ENCODE measurements at regions not wholly inside any gene's neighbourhood (a gene's known extent, or its start where the extent isn't known, plus 50 kb on each side); places are given as distances from the start of the nearest gene placed in this dataset.
A peak's percentile ranks its signal among the peaks of the same experiment; 100 is the strongest.

- Histone ChIP-seq H3K27me3 (ENCODE audit: low read depth, low read length) (no peaks in the 10 kb centered on the region), H3K4me2 (ENCODE audit: low read length) (no peak overlapping the region), H3K4me3 (ENCODE audit: low read length) (no peak overlapping the region), H3K9me3 (ENCODE audit: insufficient read depth, low read length) (no peaks in the 10 kb centered on the region), H3K36me3 (replicated peaks; ENCODE audit: low read depth, low read length) (no peaks in the 10 kb centered on the region), H3K4me1 (ENCODE audit: low read length) (peaks cover 5% of the 10 kb centered on the region), H3K27ac (ENCODE audit: low read length) (no peak overlapping the region), H2AFZ (ENCODE audit: low read depth, low read length) (no peak overlapping the region), H3K9ac (ENCODE audit: low read length) (no peak overlapping the region), H3K79me2 (ENCODE audit: low read length) (no peaks in the 10 kb centered on the region), H4K20me1 (ENCODE audit: insufficient read depth, low read length) (no peaks in the 10 kb centered on the region)
- TF ChIP-seq CTCF (IDR thresholded peaks at IDR 0.05; ENCODE audit: low read depth, low read length), result no peak
- TF ChIP-seq EZH2phosphoT487 (IDR thresholded peaks at IDR 0.05; ENCODE audit: low read depth), result no peak
Observed at GRCh38 chr5:106476630-106477029, 1194.1 kb downstream of the EFNA5 start.

GRCh38 chr5:106474066-106474465, 1196.7 kb downstream of the EFNA5 start:
- H3K9me3 ChIP-seq (ENCODE audit: insufficient read depth, low read length), result no peaks in the 10 kb centered on the region
- no peaks in the 10 kb centered on the region for H3K36me3 ChIP-seq (replicated peaks; ENCODE audit: low read depth, low read length)
- H3K27ac ChIP-seq (ENCODE audit: low read length), result no peak overlapping the region
- H4K20me1 ChIP-seq (ENCODE audit: insufficient read depth, low read length), result no peaks in the 10 kb centered on the region
- H3K4me2 ChIP-seq (ENCODE audit: low read length), result no peak overlapping the region
- H3K9ac ChIP-seq (ENCODE audit: low read length), result no peak overlapping the region
- H2AFZ ChIP-seq (ENCODE audit: low read depth, low read length), result no peak overlapping the region
- no peak for TF ChIP-seq CTCF (IDR thresholded peaks at IDR 0.05; ENCODE audit: low read depth, low read length)
- no peak for TF ChIP-seq EZH2phosphoT487 (IDR thresholded peaks at IDR 0.05; ENCODE audit: low read depth)
- H3K4me1 ChIP-seq (ENCODE audit: low read length), result no peaks in the 10 kb centered on the region
- H3K4me3 ChIP-seq (ENCODE audit: low read length), result no peak overlapping the region
- no peaks in the 10 kb centered on the region for H3K79me2 ChIP-seq (ENCODE audit: low read length)
- no peaks in the 10 kb centered on the region for H3K27me3 ChIP-seq (ENCODE audit: low read depth, low read length)

- Histone ChIP-seq H2AFZ (ENCODE audit: low read depth, low read length) (no peak overlapping the region), H3K9ac (ENCODE audit: low read length) (no peak overlapping the region), H3K36me3 (replicated peaks; ENCODE audit: low read depth, low read length) (no peaks in the 10 kb centered on the region), H3K79me2 (ENCODE audit: low read length) (no peaks in the 10 kb centered on the region), H4K20me1 (ENCODE audit: insufficient read depth, low read length) (no peaks in the 10 kb centered on the region), H3K4me1 (ENCODE audit: low read length) (no peaks in the 10 kb centered on the region), H3K27ac (ENCODE audit: low read length) (no peak overlapping the region), H3K4me2 (ENCODE audit: low read length) (no peak overlapping the region), H3K27me3 (ENCODE audit: low read depth, low read length) (no peaks in the 10 kb centered on the region), H3K9me3 (ENCODE audit: insufficient read depth, low read length) (no peaks in the 10 kb centered on the region), H3K4me3 (ENCODE audit: low read length) (no peak overlapping the region)
- TF ChIP-seq EZH2phosphoT487 (IDR thresholded peaks at IDR 0.05; ENCODE audit: low read depth) (no peak), CTCF (IDR thresholded peaks at IDR 0.05; ENCODE audit: low read depth, low read length) (no peak)
Observed at GRCh38 chr5:106459541-106459940, 1211.2 kb downstream of the EFNA5 start.

GRCh38 chr5:106454651-106455415, 1215.9 kb downstream of the EFNA5 start:
- no peak overlapping the region for H3K27ac ChIP-seq (ENCODE audit: low read length)
- no peaks in the 10 kb centered on the region for H3K36me3 ChIP-seq (replicated peaks; ENCODE audit: low read depth, low read length)
- no peak overlapping the region for H3K4me2 ChIP-seq (ENCODE audit: low read length)
- H3K27me3 ChIP-seq (ENCODE audit: low read depth, low read length), result no peaks in the 10 kb centered on the region
- H3K9ac ChIP-seq (ENCODE audit: low read length), result no peak overlapping the region
- no peak overlapping the region for H3K4me3 ChIP-seq (ENCODE audit: low read length)
- no peak for TF ChIP-seq EZH2phosphoT487 (IDR thresholded peaks at IDR 0.05; ENCODE audit: low read depth)
- peak; percentile 16; the same call in 1 of the 2 replicates for TF ChIP-seq CTCF (IDR thresholded peaks at IDR 0.05; ENCODE audit: low read depth, low read length)
- no peaks in the 10 kb centered on the region for H3K79me2 ChIP-seq (ENCODE audit: low read length)
- H3K9me3 ChIP-seq (ENCODE audit: insufficient read depth, low read length), result no peaks in the 10 kb centered on the region
- H2AFZ ChIP-seq (ENCODE audit: low read depth, low read length), result no peak overlapping the region
- H3K4me1 ChIP-seq (ENCODE audit: low read length), result no peaks in the 10 kb centered on the region
- H4K20me1 ChIP-seq (ENCODE audit: insufficient read depth, low read length), result no peaks in the 10 kb centered on the region
